Neural progenitor cell (in vitro differentiated cells): ENCODE measurements at regions not wholly inside any gene's neighbourhood (a gene's known extent, or its start where the extent isn't known, plus 50 kb on each side); places are given as distances from the start of the nearest gene placed in this dataset.

Experiments
- DNase-seq: peaks from one replicate; pipeline ENCODE4 v3.0.0-alpha.2; 2016; ENCODE audit warnings: low spot score
- H2AFZ ChIP-seq: fragments of 200-600 bp; sonication (generic); replicated peaks from 2 replicates; pipeline ENCODE4 v1.6.1; 2016; ENCODE audit warnings: antibody characterized with exemption
- H3F3A ChIP-seq: fragments of 200-600 bp; sonication (generic); 2 replicates; pipeline ENCODE4 v1.6.1; 2016; ENCODE audit warnings: antibody characterized with exemption, low read depth
- H3K27ac ChIP-seq: fragments of 200-600 bp; sonication (generic); 2 replicates; pipeline ENCODE4 v1.5.1; 2016; ENCODE audit warnings: mild to moderate bottlenecking
- H3K27me3 ChIP-seq: fragments of 200-600 bp; sonication (generic); 2 replicates; pipeline ENCODE4 v1.6.1; 2016; ENCODE audit warnings: mild to moderate bottlenecking, moderate library complexity
- H3K36me3 ChIP-seq: fragments of 200-600 bp; sonication (generic); 2 replicates; pipeline ENCODE4 v1.5.1; 2016
- H3K4me1 ChIP-seq: fragments of 200-600 bp; sonication (generic); 2 replicates; pipeline ENCODE4 v1.6.1; 2016; ENCODE audit warnings: mixed run types
- H3K4me2 ChIP-seq: fragments of 200-600 bp; sonication (generic); 2 replicates; pipeline ENCODE4 v1.6.1; 2016
- H3K4me3 ChIP-seq: fragments of 200-600 bp; sonication (generic); 2 replicates; pipeline ENCODE4 v1.5.1; 2016
- H3K79me2 ChIP-seq: fragments of 200-600 bp; sonication (generic); 2 replicates; pipeline ENCODE4 v1.6.1; 2016; ENCODE audit warnings: low read depth
- H3K9ac ChIP-seq: fragments of 200-600 bp; sonication (generic); 2 replicates; pipeline ENCODE4 v1.6.1; 2016
- H3K9me3 ChIP-seq: fragments of 200-600 bp; sonication (generic); 2 replicates; pipeline ENCODE4 v1.5.1; 2016; ENCODE audit warnings: low read depth
- H4K20me1 ChIP-seq: fragments of 200-600 bp; sonication (generic); 2 replicates; pipeline ENCODE4 v1.6.1; 2016; ENCODE audit warnings: low read depth
- H3K27ac Mint-ChIP-seq: 3 replicates; pipeline ENCODE4 v1.8.0; 2021; ENCODE audit warnings: mixed read lengths
- H3K27me3 Mint-ChIP-seq: 2 replicates; pipeline ENCODE4 v1.8.0; 2022; ENCODE audit warnings: low read depth, mild to moderate bottlenecking, inconsistent platforms, moderate library complexity, mixed read lengths; ENCODE audit not compliant: insufficient read depth
- H3K36me3 Mint-ChIP-seq: 3 replicates; pipeline ENCODE4 v1.8.0; 2021; ENCODE audit warnings: mixed read lengths
- H3K4me1 Mint-ChIP-seq: 3 replicates; pipeline ENCODE4 v1.8.0; 2021; ENCODE audit warnings: mixed read lengths
- H3K4me3 Mint-ChIP-seq: 3 replicates; pipeline ENCODE4 v1.8.0; 2021; ENCODE audit warnings: mild to moderate bottlenecking, moderate library complexity, mixed read lengths
- H3K9me3 Mint-ChIP-seq: 3 replicates; pipeline ENCODE4 v1.8.0; 2020; ENCODE audit warnings: mixed read lengths
- EZH2 ChIP-seq: fragments of 200-600 bp; sonication (generic); IDR thresholded peaks from 2 replicates; pipeline ENCODE4 v1.6.1; 2017; ENCODE audit warnings: antibody characterized with exemption, mild to moderate bottlenecking, moderate library complexity
- EZH2phosphoT487 ChIP-seq: fragments of 200-600 bp; sonication (generic); IDR thresholded peaks from 2 replicates; pipeline ENCODE4 v1.6.1; 2017; ENCODE audit warnings: antibody characterized with exemption
- TF ChIP-seq, protein P1 (sequence below): fragments of 200-600 bp; sonication (generic); IDR thresholded peaks from 2 replicates; pipeline ENCODE4 v1.5.1; 2017; ENCODE audit warnings: antibody characterized with exemption, mild to moderate bottlenecking

DNA sequence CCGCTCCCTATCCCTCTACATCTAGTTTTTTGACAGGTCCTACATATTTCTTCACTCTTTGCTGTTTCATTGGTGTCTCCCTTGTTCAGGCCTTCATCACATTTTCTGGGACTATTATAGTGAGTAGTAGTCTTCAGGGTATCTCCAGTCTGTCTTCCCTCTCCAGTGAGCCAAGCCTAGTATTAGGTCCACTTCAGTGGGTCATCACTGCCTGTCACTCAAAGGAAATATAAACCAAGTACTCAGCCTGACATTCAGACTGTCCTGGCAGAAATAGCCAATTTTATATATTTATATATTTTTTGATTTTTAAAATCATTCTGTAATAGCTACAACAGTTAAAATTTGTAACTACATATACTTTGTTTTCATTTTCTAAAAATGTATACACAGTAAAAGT, 137.8 kb downstream of the CYB561 start:
- Histone ChIP-seq H3K79me2 (no peaks in the 10 kb centered on the region), H3F3A (no peaks in the 10 kb centered on the region), H3K4me2 (no peak overlapping the region), H3K27ac (no peak overlapping the region), H3K9me3 (no peaks in the 10 kb centered on the region), H4K20me1 (no peaks in the 10 kb centered on the region), H3K27me3 (no peaks in the 10 kb centered on the region), H3K4me1 (no peaks in the 10 kb centered on the region), H2AFZ (no peak overlapping the region), H3K9ac (no peak overlapping the region), H3K4me3 (no peak overlapping the region), H3K36me3 (no peaks in the 10 kb centered on the region)
- TF ChIP-seq EZH2 (no peak), EZH2phosphoT487 (no peak)
- TF ChIP-seq, protein P1, sequence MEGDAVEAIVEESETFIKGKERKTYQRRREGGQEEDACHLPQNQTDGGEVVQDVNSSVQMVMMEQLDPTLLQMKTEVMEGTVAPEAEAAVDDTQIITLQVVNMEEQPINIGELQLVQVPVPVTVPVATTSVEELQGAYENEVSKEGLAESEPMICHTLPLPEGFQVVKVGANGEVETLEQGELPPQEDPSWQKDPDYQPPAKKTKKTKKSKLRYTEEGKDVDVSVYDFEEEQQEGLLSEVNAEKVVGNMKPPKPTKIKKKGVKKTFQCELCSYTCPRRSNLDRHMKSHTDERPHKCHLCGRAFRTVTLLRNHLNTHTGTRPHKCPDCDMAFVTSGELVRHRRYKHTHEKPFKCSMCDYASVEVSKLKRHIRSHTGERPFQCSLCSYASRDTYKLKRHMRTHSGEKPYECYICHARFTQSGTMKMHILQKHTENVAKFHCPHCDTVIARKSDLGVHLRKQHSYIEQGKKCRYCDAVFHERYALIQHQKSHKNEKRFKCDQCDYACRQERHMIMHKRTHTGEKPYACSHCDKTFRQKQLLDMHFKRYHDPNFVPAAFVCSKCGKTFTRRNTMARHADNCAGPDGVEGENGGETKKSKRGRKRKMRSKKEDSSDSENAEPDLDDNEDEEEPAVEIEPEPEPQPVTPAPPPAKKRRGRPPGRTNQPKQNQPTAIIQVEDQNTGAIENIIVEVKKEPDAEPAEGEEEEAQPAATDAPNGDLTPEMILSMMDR: no peak
- H3K36me3 Mint-ChIP-seq: peaks cover 22% of the 10 kb centered on the region
- peaks cover 16% of the 10 kb centered on the region for H3K9me3 Mint-ChIP-seq
- no peak overlapping the region for H3K27ac Mint-ChIP-seq
- peaks cover 2% of the 10 kb centered on the region for H3K27me3 Mint-ChIP-seq
- no peak overlapping the region for H3K4me3 Mint-ChIP-seq
- no peak for DNase-seq
- no peaks in the 10 kb centered on the region for H3K4me1 Mint-ChIP-seq

DNA sequence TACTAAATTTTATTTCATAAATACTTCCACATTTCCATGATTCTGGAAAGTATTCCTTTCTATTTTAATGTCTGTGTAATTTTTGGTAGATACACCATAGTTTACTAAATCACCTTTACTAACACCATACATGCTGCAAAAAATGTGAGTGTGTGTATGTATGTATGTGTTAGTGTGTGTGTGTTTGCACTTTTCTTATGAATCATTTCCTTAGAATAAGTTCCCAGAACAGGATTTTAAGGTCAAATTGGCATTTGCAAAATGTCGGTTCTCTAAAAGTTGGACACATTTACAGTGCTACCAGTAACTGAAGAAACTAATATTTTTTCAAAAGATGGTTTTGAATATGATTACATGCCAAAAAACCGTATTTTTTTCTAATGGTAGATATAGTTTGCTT, 137.1 kb downstream of the CYB561 start:
- no peaks in the 10 kb centered on the region for H3K27me3 ChIP-seq
- no peak overlapping the region for H3K27ac ChIP-seq
- TF ChIP-seq, protein P1: no peak
- TF ChIP-seq EZH2phosphoT487 (no peak), EZH2 (no peak)
- Mint-ChIP-seq H3K27ac (no peak overlapping the region), H3K4me3 (no peak overlapping the region), H3K27me3 (no peaks in the 10 kb centered on the region), H3K4me1 (no peaks in the 10 kb centered on the region), H3K36me3 (peaks cover 15% of the 10 kb centered on the region), H3K9me3 (peaks cover 10% of the 10 kb centered on the region)
- H3F3A ChIP-seq: no peaks in the 10 kb centered on the region
- DNase-seq: no peak
- H4K20me1 ChIP-seq: no peaks in the 10 kb centered on the region
- H3K4me1 ChIP-seq: no peaks in the 10 kb centered on the region
- no peak overlapping the region for H2AFZ ChIP-seq
- H3K9me3 ChIP-seq: no peaks in the 10 kb centered on the region
- H3K4me2 ChIP-seq: no peak overlapping the region
- no peaks in the 10 kb centered on the region for H3K36me3 ChIP-seq
- H3K9ac ChIP-seq: no peak overlapping the region
- H3K4me3 ChIP-seq: no peak overlapping the region
- H3K79me2 ChIP-seq: no peaks in the 10 kb centered on the region

DNA sequence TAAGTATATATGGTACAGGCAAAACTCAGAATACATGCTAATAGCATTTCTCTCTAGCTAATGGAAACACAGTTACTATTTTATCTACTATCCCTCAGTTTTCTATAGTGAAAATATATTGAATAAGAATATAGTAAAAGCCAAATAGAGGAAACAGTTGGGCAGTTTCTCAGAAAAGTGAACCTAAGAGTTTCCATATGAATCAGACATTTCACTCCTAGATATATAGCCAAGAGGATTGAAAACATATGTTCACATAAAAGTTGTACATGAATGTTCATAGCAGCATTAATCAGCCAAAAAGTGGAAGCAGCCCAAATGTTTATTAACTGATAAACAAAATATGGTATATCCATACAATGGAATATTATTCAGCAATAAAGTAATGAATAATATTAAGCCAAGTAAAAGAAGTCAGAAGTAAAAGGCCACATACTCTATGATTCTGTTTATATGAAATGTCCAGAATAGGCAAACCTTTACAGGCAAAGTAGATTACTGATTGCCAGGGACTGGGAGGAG, 134.6 kb downstream of the CYB561 start:
- Mint-ChIP-seq H3K4me3 (no peak overlapping the region), H3K36me3 (peaks cover 10% of the 10 kb centered on the region), H3K9me3 (peaks cover 5% of the 10 kb centered on the region), H3K27ac (no peak overlapping the region), H3K4me1 (no peaks in the 10 kb centered on the region), H3K27me3 (no peaks in the 10 kb centered on the region)
- no peaks in the 10 kb centered on the region for H3K27me3 ChIP-seq
- no peaks in the 10 kb centered on the region for H3K4me1 ChIP-seq
- H3K9me3 ChIP-seq: no peaks in the 10 kb centered on the region
- H4K20me1 ChIP-seq: no peaks in the 10 kb centered on the region
- no peaks in the 10 kb centered on the region for H3F3A ChIP-seq
- no peak overlapping the region for H3K4me3 ChIP-seq
- H3K4me2 ChIP-seq: no peak overlapping the region
- no peak for TF ChIP-seq EZH2phosphoT487
- TF ChIP-seq, protein P1: no peak
- no peak for TF ChIP-seq EZH2
- no peak overlapping the region for H3K27ac ChIP-seq
- H3K79me2 ChIP-seq: no peaks in the 10 kb centered on the region
- H2AFZ ChIP-seq: no peak overlapping the region
- no peaks in the 10 kb centered on the region for H3K36me3 ChIP-seq
- H3K9ac ChIP-seq: no peak overlapping the region
- DNase-seq: no peak
